Skeletal muscle satellite cell (primary cell): ENCODE measurements at regions not wholly inside any gene's neighbourhood (a gene's known extent, or its start where the extent isn't known, plus 50 kb on each side); places are given as distances from the start of the nearest gene placed in this dataset.
A peak's percentile ranks its signal among the peaks of the same experiment; 100 is the strongest.
"Not testable (repeated sequence)": the region's sequence is repeated elsewhere in the genome, so short reads cannot be mapped to it uniquely, and the experiment has no call there.

ENCODE experiments used
- H3K27me3 ChIP-seq: 2 replicates; pipeline ENCODE4 v1.7.0; 2013; ENCODE audit warnings: low read length; ENCODE audit not compliant: control insufficient read depth, insufficient read depth
- H3K36me3 ChIP-seq: 2 replicates; pipeline ENCODE4 v1.7.0; 2013; ENCODE audit warnings: mild to moderate bottlenecking, control low read depth, low read length; ENCODE audit not compliant: insufficient read depth
- H3K4me1 ChIP-seq: 2 replicates; pipeline ENCODE4 v1.7.0; 2013; ENCODE audit warnings: low read length; ENCODE audit not compliant: control insufficient read depth, insufficient read depth
- H3K4me2 ChIP-seq: 2 replicates; pipeline ENCODE4 v1.7.0; 2013; ENCODE audit warnings: mild to moderate bottlenecking, low read length
- H3K4me3 ChIP-seq: 2 replicates; pipeline ENCODE4 v1.7.0; 2013; ENCODE audit warnings: low read length
- H3K9ac ChIP-seq: 2 replicates; pipeline ENCODE4 v1.7.0; 2013; ENCODE audit warnings: mild to moderate bottlenecking, low read depth, low read length, moderate library complexity
- H3K9me3 ChIP-seq: replicated peaks from 2 replicates; pipeline ENCODE4 v1.7.0; 2013; ENCODE audit warnings: mild to moderate bottlenecking, control low read depth, low read length

DNA sequence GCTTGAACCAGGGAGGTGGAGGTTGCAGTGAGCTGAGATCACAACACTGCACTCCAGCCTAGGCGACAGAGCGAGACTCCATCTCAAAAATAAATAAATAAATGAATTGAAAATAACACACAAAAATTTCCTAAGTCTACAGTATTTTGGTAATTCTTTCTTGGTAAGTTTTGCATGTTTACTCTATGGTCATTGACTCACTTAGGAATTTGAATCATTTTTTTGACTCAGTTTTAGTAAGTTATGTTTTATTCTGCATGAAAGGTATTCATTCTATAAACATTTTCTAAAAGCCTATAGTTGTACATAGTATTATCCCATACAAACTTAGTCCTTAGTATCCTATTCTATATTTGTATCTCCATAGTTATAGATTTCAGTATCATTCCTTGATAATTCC is 772.9 kb upstream of the SLIT2 start:
- Histone ChIP-seq H3K36me3 (no peaks in the 10 kb centered on the region), H3K4me2 (peak overlapping the region; percentile 23), H3K4me1 (peaks cover 4% of the 10 kb centered on the region), H3K4me3 (no peak overlapping the region), H3K27me3 (no peaks in the 10 kb centered on the region), H3K9ac (no peak overlapping the region), H3K9me3 (no peaks in the 10 kb centered on the region)

DNA sequence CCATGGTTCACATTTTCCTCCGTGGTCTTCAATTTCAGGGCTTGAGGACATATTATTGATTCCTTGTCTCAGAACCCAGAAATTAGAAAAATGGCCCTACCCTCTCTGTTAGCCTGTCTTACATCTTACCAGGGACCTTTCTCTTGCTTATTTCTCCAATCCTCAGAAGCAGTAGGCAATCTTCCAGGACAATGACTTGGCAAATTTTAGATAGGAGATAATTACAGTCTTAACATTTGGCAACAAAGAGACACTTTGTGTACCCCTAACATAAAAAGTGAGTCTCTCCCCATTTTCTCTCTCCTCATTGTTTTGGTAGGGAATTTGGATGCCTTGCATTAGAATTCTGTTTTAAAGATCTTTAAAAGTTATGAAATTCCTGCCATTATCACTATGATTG is 778.1 kb upstream of the SLIT2 start:
- Histone ChIP-seq H3K9me3 (peaks cover 3% of the 10 kb centered on the region), H3K9ac (no peak overlapping the region), H3K4me2 (no peak overlapping the region), H3K36me3 (no peaks in the 10 kb centered on the region), H3K27me3 (no peaks in the 10 kb centered on the region), H3K4me3 (no peak overlapping the region), H3K4me1 (no peaks in the 10 kb centered on the region)

DNA sequence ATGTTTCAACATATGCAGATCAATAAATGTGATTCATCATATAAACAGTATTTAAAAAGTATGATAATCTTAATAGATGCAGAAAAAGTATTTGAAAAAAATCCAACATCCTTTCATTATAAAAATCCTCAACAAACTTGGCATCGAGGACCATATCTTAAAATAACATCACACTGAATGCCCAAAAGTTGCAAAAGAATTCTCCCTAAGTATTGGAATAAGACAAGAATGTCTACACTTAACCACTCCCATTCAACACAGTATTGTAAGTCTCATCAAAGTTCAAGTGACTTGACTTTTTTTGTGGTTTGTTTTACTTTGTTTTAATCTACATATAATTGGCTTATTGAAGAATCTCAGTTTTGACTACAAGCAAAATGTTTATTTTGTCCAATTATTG is 779.0 kb upstream of the SLIT2 start:
- Histone ChIP-seq H3K27me3 (no peaks in the 10 kb centered on the region), H3K9me3 (peaks cover 3% of the 10 kb centered on the region)

GRCh38 chr4:19470001-19470400 is 781.7 kb upstream of the SLIT2 start:
- not testable (repeated sequence) for H3K4me3 ChIP-seq, H3K36me3 ChIP-seq, H3K4me2 ChIP-seq, H3K9me3 ChIP-seq, H3K27me3 ChIP-seq, H3K9ac ChIP-seq, H3K4me1 ChIP-seq

More for the DNA sequence above, 779.0 kb upstream of the SLIT2 start:
- H3K4me2 ChIP-seq, result no peak overlapping the region
- H3K36me3 ChIP-seq, result no peaks in the 10 kb centered on the region
- no peaks in the 10 kb centered on the region for H3K4me1 ChIP-seq
- no peak overlapping the region for H3K9ac ChIP-seq
- H3K4me3 ChIP-seq, result no peak overlapping the region

DNA sequence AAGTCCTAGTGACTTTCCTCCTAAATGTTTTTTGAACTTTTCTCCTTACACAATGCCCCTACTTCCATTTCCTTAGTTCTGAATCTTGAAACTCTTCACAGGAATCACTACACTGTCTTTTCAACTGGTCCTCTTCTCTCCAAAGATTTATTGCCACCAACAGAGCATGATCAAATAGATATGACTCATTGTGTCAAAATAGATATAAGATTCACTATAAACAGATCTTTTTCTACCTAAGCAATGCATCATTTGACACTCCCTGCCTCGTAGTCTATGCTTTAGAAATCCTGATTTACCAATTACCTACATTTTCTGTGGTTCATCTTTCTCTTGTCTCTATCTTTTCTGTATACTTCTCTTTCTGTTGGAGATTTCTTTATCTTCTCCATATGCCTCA is 789.6 kb upstream of the SLIT2 start:
- H3K4me2 ChIP-seq, result no peak overlapping the region
- H3K36me3 ChIP-seq, result no peaks in the 10 kb centered on the region
- no peaks in the 10 kb centered on the region for H3K9me3 ChIP-seq
- no peak overlapping the region for H3K4me3 ChIP-seq
- H3K4me1 ChIP-seq, result no peaks in the 10 kb centered on the region
- no peak overlapping the region for H3K9ac ChIP-seq
- no peaks in the 10 kb centered on the region for H3K27me3 ChIP-seq

DNA sequence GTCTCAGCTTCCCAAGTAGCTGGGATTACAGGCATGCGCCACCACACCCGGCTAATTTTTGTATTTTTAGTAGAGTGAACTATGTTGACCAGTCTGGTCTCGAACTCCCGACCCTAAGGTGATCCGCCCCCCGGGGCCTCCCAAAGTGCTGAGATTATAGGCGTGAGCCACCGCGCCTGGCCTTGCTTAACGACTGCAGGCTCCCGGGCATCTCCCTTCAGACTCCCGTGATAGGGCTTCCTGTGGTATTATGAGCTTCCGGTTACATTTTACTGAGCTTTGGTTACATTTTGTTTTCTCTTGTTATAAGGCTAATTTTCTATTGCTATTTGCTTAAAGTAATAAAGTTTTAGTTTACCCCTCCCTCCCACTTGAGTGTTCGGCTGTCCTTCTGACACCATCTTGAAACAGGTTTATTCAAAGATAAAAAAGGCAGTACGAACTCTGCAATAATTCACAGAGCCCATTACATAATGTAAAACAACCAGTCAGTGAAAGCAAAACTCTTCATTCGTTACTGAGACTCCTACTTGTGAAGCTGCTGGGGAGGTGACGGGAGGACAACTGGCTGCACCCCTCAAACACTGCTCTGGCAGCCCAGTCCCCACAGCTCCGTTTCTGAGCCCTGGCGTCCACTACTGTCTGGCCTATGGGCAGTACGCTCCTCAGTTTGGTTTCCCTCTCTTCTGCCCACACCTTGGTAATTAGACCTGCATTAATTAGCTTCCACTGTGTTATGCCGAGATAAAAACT is 795.7 kb upstream of the SLIT2 start:
- Histone ChIP-seq H3K27me3 (no peaks in the 10 kb centered on the region), H3K4me3 (no peak overlapping the region), H3K4me2 (no peak overlapping the region)

GRCh38 chr4:19455196-19455595 is 796.5 kb upstream of the SLIT2 start:
- H3K4me1 ChIP-seq, result no peaks in the 10 kb centered on the region
- H3K9me3 ChIP-seq, result no peaks in the 10 kb centered on the region
- H3K36me3 ChIP-seq, result no peaks in the 10 kb centered on the region
- no peaks in the 10 kb centered on the region for H3K27me3 ChIP-seq
- no peak overlapping the region for H3K4me2 ChIP-seq
- no peak overlapping the region for H3K9ac ChIP-seq
- H3K4me3 ChIP-seq, result no peak overlapping the region

More for the DNA sequence above, 795.7 kb upstream of the SLIT2 start:
- Histone ChIP-seq H3K4me1 (no peaks in the 10 kb centered on the region), H3K36me3 (no peaks in the 10 kb centered on the region), H3K9ac (no peak overlapping the region), H3K9me3 (no peaks in the 10 kb centered on the region)

GRCh38 chr4:19438233-19438632 is 813.5 kb upstream of the SLIT2 start:
- Histone ChIP-seq H3K27me3 (no peaks in the 10 kb centered on the region), H3K4me2 (no peak overlapping the region), H3K36me3 (no peaks in the 10 kb centered on the region), H3K9ac (no peak overlapping the region), H3K9me3 (peaks cover 6% of the 10 kb centered on the region), H3K4me3 (no peak overlapping the region), H3K4me1 (no peaks in the 10 kb centered on the region)

DNA sequence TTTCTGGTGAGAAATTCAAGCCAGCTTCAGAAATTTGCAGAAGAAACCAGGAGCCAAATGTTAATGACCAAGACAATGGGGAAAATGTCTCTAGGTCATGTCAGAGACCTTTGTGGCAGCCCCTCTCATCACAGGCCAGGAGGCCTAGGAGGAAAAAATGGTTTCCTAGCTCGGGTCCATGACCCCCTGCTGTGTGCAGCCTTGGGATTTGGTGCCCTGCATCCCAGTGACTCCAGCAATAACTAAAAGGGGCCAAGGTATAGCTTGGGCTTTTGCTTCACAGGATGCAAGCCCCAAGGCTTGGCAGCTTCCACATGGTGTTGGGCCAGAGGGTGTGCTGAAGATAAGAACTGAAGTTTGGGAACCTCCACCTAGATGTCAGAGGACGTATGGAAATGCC is 814.7 kb upstream of the SLIT2 start:
- Histone ChIP-seq H3K27me3 (no peaks in the 10 kb centered on the region), H3K9ac (no peak overlapping the region), H3K36me3 (no peaks in the 10 kb centered on the region), H3K4me2 (no peak overlapping the region), H3K4me1 (no peaks in the 10 kb centered on the region), H3K9me3 (peaks cover 6% of the 10 kb centered on the region), H3K4me3 (no peak overlapping the region)

DNA sequence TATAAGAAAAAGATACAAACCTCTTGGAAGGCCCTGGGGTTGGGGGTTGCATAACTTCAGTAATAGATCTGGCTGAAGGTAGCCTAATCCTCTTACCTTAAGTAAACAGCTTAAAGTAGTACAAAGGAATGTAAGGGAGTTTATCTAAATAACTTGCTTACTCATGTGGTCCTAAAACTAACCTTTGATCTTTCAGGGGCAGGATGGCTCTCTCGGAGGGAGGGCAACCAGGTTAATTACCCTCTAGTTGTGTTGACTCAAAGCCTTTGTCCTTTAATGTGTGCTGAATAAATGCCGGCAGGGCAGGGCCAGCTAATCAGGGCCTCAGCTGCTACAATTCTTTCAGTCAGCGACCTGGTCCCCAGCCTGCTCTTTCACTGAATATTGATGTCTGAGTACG is 822.0 kb upstream of the SLIT2 start:
- H3K9me3 ChIP-seq, result peaks cover 3% of the 10 kb centered on the region
- no peaks in the 10 kb centered on the region for H3K27me3 ChIP-seq
- no peaks in the 10 kb centered on the region for H3K36me3 ChIP-seq
- no peak overlapping the region for H3K9ac ChIP-seq
- no peaks in the 10 kb centered on the region for H3K4me1 ChIP-seq
- H3K4me2 ChIP-seq, result no peak overlapping the region
- H3K4me3 ChIP-seq, result no peak overlapping the region

- no peak overlapping the region for H3K4me3 ChIP-seq
- no peaks in the 10 kb centered on the region for H3K9me3 ChIP-seq
- no peaks in the 10 kb centered on the region for H3K4me1 ChIP-seq
- H3K4me2 ChIP-seq, result no peak overlapping the region
- no peak overlapping the region for H3K9ac ChIP-seq
- H3K36me3 ChIP-seq, result no peaks in the 10 kb centered on the region
- no peaks in the 10 kb centered on the region for H3K27me3 ChIP-seq
Observed at GRCh38 chr4:19425146-19425545, 826.6 kb upstream of the SLIT2 start.

DNA sequence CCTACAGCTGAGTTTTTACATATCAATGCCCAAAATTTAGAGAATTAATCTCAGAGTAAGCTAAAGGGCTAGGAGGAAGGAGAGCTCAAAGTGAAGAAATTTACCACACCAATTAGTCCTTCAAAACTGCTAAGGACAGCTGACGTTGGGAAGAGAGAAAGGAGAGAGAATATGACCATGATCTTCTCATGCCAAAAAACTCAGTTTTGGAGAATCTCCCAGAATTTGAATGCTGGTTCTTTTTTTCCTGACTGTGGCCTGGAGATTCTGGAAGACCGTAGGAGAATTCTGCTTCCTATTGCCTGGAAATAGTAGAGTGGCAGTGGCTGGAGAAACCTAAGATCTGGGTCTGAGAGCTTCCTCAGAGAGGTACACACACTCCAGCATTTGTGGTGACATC is 834.4 kb upstream of the SLIT2 start:
- Histone ChIP-seq H3K9ac (no peak overlapping the region), H3K27me3 (no peaks in the 10 kb centered on the region), H3K4me1 (no peaks in the 10 kb centered on the region), H3K9me3 (no peaks in the 10 kb centered on the region), H3K4me3 (no peak overlapping the region), H3K36me3 (no peaks in the 10 kb centered on the region), H3K4me2 (no peak overlapping the region)
